ENCODE measurements at regions not wholly inside any gene's neighbourhood (a gene's known extent, or its start where the extent isn't known, plus 50 kb on each side); places are given as distances from the start of the nearest gene placed in this dataset.
"Not testable (repeated sequence)": the region's sequence is repeated elsewhere in the genome, so short reads cannot be mapped to it uniquely, and the experiment has no call there.

- Histone ChIP-seq H3K9ac (ENCODE audit: low read length) (no peak overlapping the region), H3K9me2 (replicated peaks; ENCODE audit: low read length) (no peaks in the 10 kb centered on the region), H3K27ac (ENCODE audit: low read length) (no peak overlapping the region), H3K4me1 (ENCODE audit: insufficient read depth, low read length) (no peaks in the 10 kb centered on the region), H3K9me3 (ENCODE audit: low read length) (peaks cover 4% of the 10 kb centered on the region; the same call in 1 of the 2 replicates), H3F3A (ENCODE audit: low read length, unreplicated experiment) (no peaks in the 10 kb centered on the region), H3K36me3 (ENCODE audit: low read depth, low read length) (no peaks in the 10 kb centered on the region), H4K20me1 (ENCODE audit: low read length) (no peaks in the 10 kb centered on the region), H2AFZ (ENCODE audit: low read length) (no peak overlapping the region), H3K4me2 (ENCODE audit: low read length) (no peak overlapping the region), H3K79me2 (ENCODE audit: low read length) (no peaks in the 10 kb centered on the region), H3K4me3 (ENCODE audit: low read length) (no peak overlapping the region), H3K27me3 (ENCODE audit: low read length) (no peaks in the 10 kb centered on the region)
- ChIA-PET CTCF (no interaction called here), POLR2A (ENCODE audit: unreplicated experiment) (no interaction called here)
- BruUV-seq (replicated peaks) = no TSS peak
- intact Hi-C loops (cut with micrococcal nuclease) = no loop called here
- TF ChIP-seq EZH2phosphoT487 (IDR thresholded peaks at IDR 0.05; ENCODE audit: borderline replicate concordance, low read length) (no peak), EZH2 (IDR thresholded peaks at IDR 0.05; ENCODE audit: low read length, unreplicated experiment) (no peak), CTCF (conservative IDR thresholded peaks at IDR 0.05; ENCODE audit: low read depth, low read length) (no peak)
- no peak for DNase-seq
- ATAC-seq = no peak
Measured at GRCh38 chr14:106393742-106394141, 867.4 kb downstream of the TMEM121 start.

- Histone ChIP-seq H3K27ac (ENCODE audit: low read length) (no peak overlapping the region), H3K79me2 (ENCODE audit: low read length) (no peaks in the 10 kb centered on the region), H2AFZ (ENCODE audit: low read length) (no peak overlapping the region), H3K36me3 (ENCODE audit: low read depth, low read length) (no peaks in the 10 kb centered on the region), H3K9me2 (replicated peaks; ENCODE audit: low read length) (no peaks in the 10 kb centered on the region), H3K4me2 (ENCODE audit: low read length) (no peak overlapping the region), H3K4me3 (ENCODE audit: low read length) (no peak overlapping the region), H3K4me1 (ENCODE audit: insufficient read depth, low read length) (no peaks in the 10 kb centered on the region), H3K27me3 (ENCODE audit: low read length) (no peaks in the 10 kb centered on the region), H3F3A (ENCODE audit: low read length, unreplicated experiment) (no peaks in the 10 kb centered on the region), H3K9ac (ENCODE audit: low read length) (no peak overlapping the region), H4K20me1 (ENCODE audit: low read length) (no peaks in the 10 kb centered on the region), H3K9me3 (ENCODE audit: low read length) (peaks cover 4% of the 10 kb centered on the region; the same call in 1 of the 2 replicates)
- POLR2A ChIA-PET (ENCODE audit: unreplicated experiment) = no interaction called here
- no peak for DNase-seq
- TF ChIP-seq EZH2 (IDR thresholded peaks at IDR 0.05; ENCODE audit: low read length, unreplicated experiment) = no peak
- no peak for TF ChIP-seq CTCF (conservative IDR thresholded peaks at IDR 0.05; ENCODE audit: low read depth, low read length)
- TF ChIP-seq EZH2phosphoT487 (IDR thresholded peaks at IDR 0.05; ENCODE audit: borderline replicate concordance, low read length) = no peak
- intact Hi-C loops (cut with micrococcal nuclease) = no loop called here
- no peak for ATAC-seq
- CTCF ChIA-PET = no interaction called here
- no TSS peak for BruUV-seq (replicated peaks)
Measured at GRCh38 chr14:106395456-106396050, 869.2 kb downstream of the TMEM121 start.

- ChIA-PET CTCF (no interaction called here), POLR2A (ENCODE audit: unreplicated experiment) (no interaction called here)
- no peaks in the 10 kb centered on the region for H3K36me3 ChIP-seq (ENCODE audit: low read depth, low read length)
- intact Hi-C loops (cut with micrococcal nuclease) = no loop called here
- ATAC-seq (no peak), DNase-seq (no peak)
- BruUV-seq (replicated peaks) = no TSS peak
- no peak overlapping the region for H3K27ac ChIP-seq (ENCODE audit: low read length)
- H3K9me3 ChIP-seq (ENCODE audit: low read length) = peaks cover 4% of the 10 kb centered on the region; the same call in 1 of the 2 replicates
- H3K4me1 ChIP-seq (ENCODE audit: insufficient read depth, low read length) = no peaks in the 10 kb centered on the region
- no peaks in the 10 kb centered on the region for H3K9me2 ChIP-seq (replicated peaks; ENCODE audit: low read length)
- TF ChIP-seq CTCF (conservative IDR thresholded peaks at IDR 0.05; ENCODE audit: low read depth, low read length) (no peak), EZH2 (IDR thresholded peaks at IDR 0.05; ENCODE audit: low read length, unreplicated experiment) (no peak), EZH2phosphoT487 (IDR thresholded peaks at IDR 0.05; ENCODE audit: borderline replicate concordance, low read length) (no peak)
- H3K4me2 ChIP-seq (ENCODE audit: low read length) = no peak overlapping the region
- H2AFZ ChIP-seq (ENCODE audit: low read length) = no peak overlapping the region
- no peaks in the 10 kb centered on the region for H3F3A ChIP-seq (ENCODE audit: low read length, unreplicated experiment)
- no peaks in the 10 kb centered on the region for H4K20me1 ChIP-seq (ENCODE audit: low read length)
- H3K4me3 ChIP-seq (ENCODE audit: low read length) = no peak overlapping the region
- no peaks in the 10 kb centered on the region for H3K27me3 ChIP-seq (ENCODE audit: low read length)
- H3K79me2 ChIP-seq (ENCODE audit: low read length) = no peaks in the 10 kb centered on the region
- no peak overlapping the region for H3K9ac ChIP-seq (ENCODE audit: low read length)
Measured at GRCh38 chr14:106396999-106397398, 870.6 kb downstream of the TMEM121 start.

DNA sequence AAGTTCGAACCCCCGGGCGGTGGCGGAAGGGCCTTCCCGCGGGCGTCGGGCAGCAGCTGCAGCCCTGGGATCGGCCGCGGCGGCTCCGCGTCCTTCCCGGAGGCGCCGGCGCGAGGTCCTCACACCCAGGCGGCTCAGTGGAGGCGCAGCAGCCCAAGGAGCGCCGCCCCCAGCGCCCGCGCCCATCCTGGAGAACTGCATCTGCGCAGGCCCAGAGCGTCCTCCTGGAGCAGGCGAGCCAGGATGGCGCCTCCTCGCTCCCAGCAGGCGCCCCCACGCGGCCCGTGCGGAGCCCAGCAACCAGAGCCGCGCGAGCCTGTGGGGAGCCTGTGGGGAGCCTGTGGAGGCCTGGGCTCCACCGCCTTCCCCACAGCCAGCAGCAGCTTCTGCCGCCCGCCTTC, 872.5 kb downstream of the TMEM121 start:
- H3K4me1 ChIP-seq (ENCODE audit: insufficient read depth, low read length); intact Hi-C loops (cut with micrococcal nuclease); H3K9ac ChIP-seq (ENCODE audit: low read length); H3K79me2 ChIP-seq (ENCODE audit: low read length); H4K20me1 ChIP-seq (ENCODE audit: low read length); H3K4me2 ChIP-seq (ENCODE audit: low read length); H2AFZ ChIP-seq (ENCODE audit: low read length); DNase-seq; CTCF ChIA-PET; H3K27ac ChIP-seq (ENCODE audit: low read length); H3K9me2 ChIP-seq (replicated peaks; ENCODE audit: low read length); H3K27me3 ChIP-seq (ENCODE audit: low read length); H3K4me3 ChIP-seq (ENCODE audit: low read length); H3K9me3 ChIP-seq (ENCODE audit: low read length); H3K36me3 ChIP-seq (ENCODE audit: low read depth, low read length); POLR2A ChIA-PET (ENCODE audit: unreplicated experiment); ATAC-seq; H3F3A ChIP-seq (ENCODE audit: low read length, unreplicated experiment); BruUV-seq (replicated peaks): not testable (repeated sequence)
